ENCODE measurements at regions not wholly inside any gene's neighbourhood (a gene's known extent, or its start where the extent isn't known, plus 50 kb on each side); places are given as distances from the start of the nearest gene placed in this dataset.

GRCh38 chr9:109969011-109969410 is 189.0 kb downstream of the PALM2AKAP2 start:
- H3K27ac ChIP-seq (ENCODE audit: low read depth, low read length): no peak overlapping the region
- DNase-seq (ENCODE audit: insufficient read length, low spot score, missing footprints): no peak
- no peak overlapping the region for H3K4me2 ChIP-seq (ENCODE audit: insufficient read depth, low read length)
- H3K9me3 ChIP-seq (ENCODE audit: low read depth, low read length): no peaks in the 10 kb centered on the region
- H3K27me3 ChIP-seq (ENCODE audit: insufficient read depth, low read length): no peaks in the 10 kb centered on the region
- H3K4me3 ChIP-seq (ENCODE audit: insufficient read depth, low read length): no peak overlapping the region
- H3K4me1 ChIP-seq (ENCODE audit: insufficient read depth, low read length): no peaks in the 10 kb centered on the region
- H3K79me2 ChIP-seq (ENCODE audit: insufficient read depth, low read length): no peaks in the 10 kb centered on the region
- TF ChIP-seq CTCF (IDR thresholded peaks at IDR 0.05; ENCODE audit: extremely low read depth, low read depth, low read length): no peak
- no peaks in the 10 kb centered on the region for H3K36me3 ChIP-seq (ENCODE audit: insufficient read depth, low read length)
- no peaks in the 10 kb centered on the region for H4K20me1 ChIP-seq (ENCODE audit: insufficient read depth, low read length)
- H2AFZ ChIP-seq (ENCODE audit: low read length): no peak overlapping the region

- Histone ChIP-seq H3K9me3 (ENCODE audit: low read depth, low read length) (no peaks in the 10 kb centered on the region), H3K4me1 (ENCODE audit: insufficient read depth, low read length) (no peaks in the 10 kb centered on the region), H3K27ac (ENCODE audit: low read depth, low read length) (no peak overlapping the region), H3K36me3 (ENCODE audit: insufficient read depth, low read length) (no peaks in the 10 kb centered on the region), H2AFZ (ENCODE audit: low read length) (no peak overlapping the region), H3K27me3 (ENCODE audit: insufficient read depth, low read length) (no peaks in the 10 kb centered on the region), H3K79me2 (ENCODE audit: insufficient read depth, low read length) (no peaks in the 10 kb centered on the region), H3K4me3 (ENCODE audit: insufficient read depth, low read length) (no peak overlapping the region), H4K20me1 (ENCODE audit: insufficient read depth, low read length) (no peaks in the 10 kb centered on the region), H3K4me2 (ENCODE audit: insufficient read depth, low read length) (no peak overlapping the region)
- no peak for DNase-seq (ENCODE audit: insufficient read length, low spot score, missing footprints)
- no peak for TF ChIP-seq CTCF (IDR thresholded peaks at IDR 0.05; ENCODE audit: extremely low read depth, low read depth, low read length)
Observed at GRCh38 chr9:109969573-109970237, 189.7 kb downstream of the PALM2AKAP2 start.

- H3K4me2 ChIP-seq (ENCODE audit: insufficient read depth, low read length): no peak overlapping the region
- H3K4me3 ChIP-seq (ENCODE audit: insufficient read depth, low read length): no peak overlapping the region
- no peak overlapping the region for H2AFZ ChIP-seq (ENCODE audit: low read length)
- no peak for DNase-seq (ENCODE audit: insufficient read length, low spot score, missing footprints)
- H3K9me3 ChIP-seq (ENCODE audit: low read depth, low read length): no peaks in the 10 kb centered on the region
- no peaks in the 10 kb centered on the region for H3K79me2 ChIP-seq (ENCODE audit: insufficient read depth, low read length)
- H3K27me3 ChIP-seq (ENCODE audit: insufficient read depth, low read length): no peaks in the 10 kb centered on the region
- H3K27ac ChIP-seq (ENCODE audit: low read depth, low read length): no peak overlapping the region
- H3K4me1 ChIP-seq (ENCODE audit: insufficient read depth, low read length): peaks cover 12% of the 10 kb centered on the region
- no peaks in the 10 kb centered on the region for H4K20me1 ChIP-seq (ENCODE audit: insufficient read depth, low read length)
- H3K36me3 ChIP-seq (ENCODE audit: insufficient read depth, low read length): no peaks in the 10 kb centered on the region
- no peak for TF ChIP-seq CTCF (IDR thresholded peaks at IDR 0.05; ENCODE audit: extremely low read depth, low read depth, low read length)
Observed at GRCh38 chr9:109971226-109971625, 191.2 kb downstream of the PALM2AKAP2 start.

GRCh38 chr9:109972026-109972882 is 192.3 kb downstream of the PALM2AKAP2 start:
- H2AFZ ChIP-seq (ENCODE audit: low read length): no peak overlapping the region
- no peaks in the 10 kb centered on the region for H3K36me3 ChIP-seq (ENCODE audit: insufficient read depth, low read length)
- no peak for DNase-seq (ENCODE audit: insufficient read length, low spot score, missing footprints)
- peak; percentile 16 for TF ChIP-seq CTCF (IDR thresholded peaks at IDR 0.05; ENCODE audit: extremely low read depth, low read depth, low read length)
- H3K9me3 ChIP-seq (ENCODE audit: low read depth, low read length): no peaks in the 10 kb centered on the region
- H4K20me1 ChIP-seq (ENCODE audit: insufficient read depth, low read length): no peaks in the 10 kb centered on the region
- no peak overlapping the region for H3K27ac ChIP-seq (ENCODE audit: low read depth, low read length)
- no peak overlapping the region for H3K4me3 ChIP-seq (ENCODE audit: insufficient read depth, low read length)
- H3K4me1 ChIP-seq (ENCODE audit: insufficient read depth, low read length): peaks cover 14% of the 10 kb centered on the region
- no peaks in the 10 kb centered on the region for H3K27me3 ChIP-seq (ENCODE audit: insufficient read depth, low read length)
- no peaks in the 10 kb centered on the region for H3K79me2 ChIP-seq (ENCODE audit: insufficient read depth, low read length)
- H3K4me2 ChIP-seq (ENCODE audit: insufficient read depth, low read length): no peak overlapping the region
